Upper lobe of left lung (tissue), 6 donors: ENCODE measurements at regions not wholly inside any gene's neighbourhood (a gene's known extent, or its start where the extent isn't known, plus 50 kb on each side); places are given as distances from the start of the nearest gene placed in this dataset.

ENCODE experiments used
- ATAC-seq, 2 donors: fragments of 200-7000 bp; cut with Tn5 transposase; one replicate each; pipeline ENCODE4 v1.9.1; 2022; ENCODE audit warnings: mild to moderate bottlenecking in 2 of 2, moderate library complexity in 2 of 2; ENCODE audit not compliant: low FRiP score in 2 of 2
- DNase-seq, 2 donors: peaks; one replicate each; pipeline ENCODE4 v3.0.0-alpha.2; 2019 to 2020
- H3K27ac ChIP-seq, 4 donors: fragments of 200-600 bp; sonication (generic); one replicate each; pipeline ENCODE4 v1.5.1; 2016 to 2019
- H3K27me3 ChIP-seq, 4 donors: fragments of 200-600 bp; sonication (generic); one replicate each; pipeline ENCODE4 v1.5.1; 2017 to 2019
- H3K36me3 ChIP-seq, 4 donors: fragments of 200-600 bp; sonication (generic); one replicate each; pipeline ENCODE4 v1.5.1; 2016 to 2019
- H3K4me1 ChIP-seq, 4 donors: fragments of 200-600 bp; sonication (generic); one replicate each; pipeline ENCODE4 v1.5.1; 2018 to 2019
- H3K4me3 ChIP-seq, 4 donors: fragments of 200-600 bp; sonication (generic); one replicate each; pipeline ENCODE4 v1.5.1; 2017 to 2019; ENCODE audit warnings: mild to moderate bottlenecking in 2 of 4, moderate library complexity in 1 of 4
- H3K9me3 ChIP-seq, 4 donors: fragments of 200-600 bp; sonication (generic); one replicate each; pipeline ENCODE4 v1.5.1; 2018 to 2019
- EP300 ChIP-seq, 4 donors: sonication (generic); formaldehyde crosslinking; IDR thresholded peaks; one replicate each; pipeline ENCODE4 v1.5.1; 2017; ENCODE audit warnings: antibody characterized with exemption in 4 of 4, control low read depth in 2 of 4
- POLR2A ChIP-seq, 4 donors: fragments of 450-650 bp; IDR thresholded peaks; one replicate each; pipeline ENCODE4 v1.5.1; 2016 to 2017; ENCODE audit warnings: antibody characterized with exemption in 4 of 4, mild to moderate bottlenecking in 2 of 4
- POLR2AphosphoS5 ChIP-seq, 2 donors: sonication (generic); formaldehyde crosslinking; IDR thresholded peaks; one replicate each; pipeline ENCODE4 v1.5.1; 2017; ENCODE audit warnings: antibody characterized with exemption in 2 of 2
- WGBS, 2 donors: methylation state at CpG; one replicate each; pipeline ENCODE4 v1.1.5; 2017 to 2018; 5-methylcytosine and 5-hydroxymethylcytosine counted together
- TF ChIP-seq, protein P1 (sequence below), 6 experiments: fragments of 450-650 bp in 4 of 6; fragments of 200-600 bp in 2 of 6; sonication (generic) in 2 of 6; IDR thresholded peaks; one replicate each; pipeline ENCODE4 v1.5.1; 2016 to 2019; ENCODE audit warnings: antibody characterized with exemption in 6 of 6
- donor health status: DM: no; HTN: no; CAD: no; lungs with moderate emphysema.
- donor health status: DM: no; HTN: yes; CAD: no; lungs with severe emphysema.

DNA sequence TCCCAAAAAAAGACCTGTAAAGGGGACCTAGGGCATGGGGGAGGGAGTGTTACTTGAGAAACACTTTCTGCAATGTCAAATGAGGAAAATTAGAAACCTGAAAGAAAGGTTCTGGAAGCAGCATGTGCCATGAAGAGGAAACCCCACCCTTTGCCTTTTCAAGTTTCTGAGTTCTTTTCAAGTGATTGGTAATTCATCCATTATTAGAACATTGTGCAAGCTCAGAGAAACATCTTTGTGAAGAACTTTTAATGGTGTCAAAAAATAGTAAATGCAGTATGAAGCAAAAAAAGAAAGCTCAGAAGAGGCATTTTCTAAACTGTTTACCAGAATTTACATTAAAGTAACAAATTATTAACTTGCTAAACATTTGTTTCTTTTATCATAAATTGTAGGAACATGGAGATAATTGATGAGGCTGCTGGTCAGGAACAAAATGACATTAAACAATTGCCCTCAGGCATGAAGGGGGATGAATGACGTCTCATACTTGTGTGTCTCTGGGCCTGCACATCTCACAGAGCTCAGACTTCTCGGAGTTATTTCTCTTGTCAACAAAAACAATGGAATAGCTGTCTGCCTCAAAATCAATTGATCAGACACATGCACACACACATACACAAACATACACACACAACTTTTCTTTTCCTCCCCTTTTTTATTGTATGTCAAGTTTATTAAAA, 1946.0 kb upstream of the CDH6 start:
- Histone ChIP-seq H3K27me3 (no peaks in the 10 kb centered on the region), H3K36me3 (no peaks in the 10 kb centered on the region), H3K27ac (no peak overlapping the region), H3K4me3 (no peak overlapping the region), H3K9me3 (no peaks in the 10 kb centered on the region), H3K4me1 (no peaks in the 10 kb centered on the region)
- DNase-seq (no peak), ATAC-seq (no peak)
- TF ChIP-seq EP300 (IDR thresholded peaks at IDR 0.05) (no peak), POLR2A (IDR thresholded peaks at IDR 0.05) (no peak), POLR2AphosphoS5 (IDR thresholded peaks at IDR 0.05) (no peak)
- TF ChIP-seq, protein P1, sequence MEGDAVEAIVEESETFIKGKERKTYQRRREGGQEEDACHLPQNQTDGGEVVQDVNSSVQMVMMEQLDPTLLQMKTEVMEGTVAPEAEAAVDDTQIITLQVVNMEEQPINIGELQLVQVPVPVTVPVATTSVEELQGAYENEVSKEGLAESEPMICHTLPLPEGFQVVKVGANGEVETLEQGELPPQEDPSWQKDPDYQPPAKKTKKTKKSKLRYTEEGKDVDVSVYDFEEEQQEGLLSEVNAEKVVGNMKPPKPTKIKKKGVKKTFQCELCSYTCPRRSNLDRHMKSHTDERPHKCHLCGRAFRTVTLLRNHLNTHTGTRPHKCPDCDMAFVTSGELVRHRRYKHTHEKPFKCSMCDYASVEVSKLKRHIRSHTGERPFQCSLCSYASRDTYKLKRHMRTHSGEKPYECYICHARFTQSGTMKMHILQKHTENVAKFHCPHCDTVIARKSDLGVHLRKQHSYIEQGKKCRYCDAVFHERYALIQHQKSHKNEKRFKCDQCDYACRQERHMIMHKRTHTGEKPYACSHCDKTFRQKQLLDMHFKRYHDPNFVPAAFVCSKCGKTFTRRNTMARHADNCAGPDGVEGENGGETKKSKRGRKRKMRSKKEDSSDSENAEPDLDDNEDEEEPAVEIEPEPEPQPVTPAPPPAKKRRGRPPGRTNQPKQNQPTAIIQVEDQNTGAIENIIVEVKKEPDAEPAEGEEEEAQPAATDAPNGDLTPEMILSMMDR (IDR thresholded peaks at IDR 0.05), result no peak
- WGBS, 2 donors, result 53 to 61% methylated on average over 2 of the region's 2 CpGs

DNA sequence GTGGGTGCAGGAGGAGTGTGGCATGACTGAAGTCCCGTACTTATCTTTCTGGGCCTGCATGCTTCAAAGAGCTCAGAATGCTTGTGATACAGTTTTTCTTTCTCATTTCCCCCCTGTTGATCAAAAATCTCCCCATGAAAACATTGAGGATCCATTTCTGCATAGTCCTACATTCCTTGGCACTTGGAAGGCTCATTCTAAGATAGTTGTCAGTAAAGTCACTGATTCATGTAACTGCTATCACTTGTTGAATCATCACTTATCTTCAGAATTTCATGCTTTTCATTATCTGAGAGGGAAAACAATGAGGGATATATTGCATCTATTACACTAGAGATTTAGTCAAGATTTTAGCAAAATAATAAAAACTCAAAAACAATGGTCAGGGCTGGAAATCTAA, 1953.1 kb upstream of the CDH6 start:
- H3K27ac ChIP-seq, result no peak overlapping the region
- DNase-seq, result no peak
- WGBS, 2 donors, result 89 to 90% methylated on average over 1 of the region's 1 CpG
- H3K4me1 ChIP-seq, result no peaks in the 10 kb centered on the region
- H3K9me3 ChIP-seq, result no peaks in the 10 kb centered on the region
- TF ChIP-seq, protein P1 (IDR thresholded peaks at IDR 0.05), result no peak
- no peak for TF ChIP-seq POLR2AphosphoS5 (IDR thresholded peaks at IDR 0.05)
- no peak for TF ChIP-seq EP300 (IDR thresholded peaks at IDR 0.05)
- no peak for TF ChIP-seq POLR2A (IDR thresholded peaks at IDR 0.05)
- H3K27me3 ChIP-seq, result no peaks in the 10 kb centered on the region
- no peak overlapping the region for H3K4me3 ChIP-seq
- H3K36me3 ChIP-seq, result no peaks in the 10 kb centered on the region
- ATAC-seq, result no peak

DNA sequence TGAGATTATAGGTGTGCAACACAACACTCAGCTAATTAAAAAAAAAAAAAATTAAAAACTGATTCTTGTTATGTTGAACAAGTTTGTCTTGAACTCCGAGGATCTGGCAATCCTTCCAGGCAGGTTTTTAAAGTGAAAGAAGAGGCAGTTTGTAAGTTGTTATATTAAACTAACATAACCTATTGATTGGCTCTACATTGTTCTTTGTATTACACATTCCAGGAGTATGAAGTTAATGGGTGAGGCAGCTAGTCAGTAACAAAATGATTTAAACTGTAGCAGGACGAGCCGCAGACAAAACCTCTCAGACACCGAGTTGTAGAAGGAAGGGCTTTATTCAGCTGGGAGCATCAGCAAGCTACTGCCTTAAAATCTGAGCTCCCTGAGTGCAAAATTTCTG, 1953.9 kb upstream of the CDH6 start:
- H3K9me3 ChIP-seq, result no peaks in the 10 kb centered on the region
- DNase-seq, result no peak
- no peak for TF ChIP-seq POLR2A (IDR thresholded peaks at IDR 0.05)
- TF ChIP-seq EP300 (IDR thresholded peaks at IDR 0.05), result no peak
- no peak for TF ChIP-seq POLR2AphosphoS5 (IDR thresholded peaks at IDR 0.05)
- TF ChIP-seq, protein P1 (IDR thresholded peaks at IDR 0.05), result no peak
- H3K36me3 ChIP-seq, result no peaks in the 10 kb centered on the region
- WGBS, 2 donors, result 83 to 84% methylated on average over 4 of the region's 4 CpGs
- H3K4me3 ChIP-seq, result no peak overlapping the region
- H3K4me1 ChIP-seq, result no peaks in the 10 kb centered on the region
- H3K27me3 ChIP-seq, result no peaks in the 10 kb centered on the region
- no peak for ATAC-seq
- no peak overlapping the region for H3K27ac ChIP-seq

DNA sequence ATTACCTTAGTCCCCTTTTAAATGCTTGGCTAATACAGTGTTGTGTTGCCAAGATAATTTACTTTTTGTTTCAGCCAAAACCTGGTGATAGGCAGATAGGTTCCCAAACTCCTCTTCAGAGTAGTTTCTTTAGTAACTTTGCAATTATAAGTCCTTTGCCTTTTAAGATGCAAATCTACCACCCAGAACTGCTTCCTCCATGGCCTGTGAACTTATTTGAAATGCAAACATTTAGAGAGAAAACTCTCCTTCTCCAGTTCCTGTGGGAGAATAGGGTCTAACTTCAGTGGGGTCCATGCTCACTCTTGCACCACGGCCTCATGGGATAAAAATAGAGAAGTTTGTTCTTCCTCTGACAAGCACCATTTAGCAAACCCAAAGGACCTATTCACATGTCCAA, 1955.4 kb upstream of the CDH6 start:
- H3K27ac ChIP-seq, result no peak overlapping the region
- no peak for ATAC-seq
- TF ChIP-seq, protein P1 (IDR thresholded peaks at IDR 0.05), result no peak
- TF ChIP-seq EP300 (IDR thresholded peaks at IDR 0.05) (no peak), POLR2A (IDR thresholded peaks at IDR 0.05) (no peak), POLR2AphosphoS5 (IDR thresholded peaks at IDR 0.05) (no peak)

DNA sequence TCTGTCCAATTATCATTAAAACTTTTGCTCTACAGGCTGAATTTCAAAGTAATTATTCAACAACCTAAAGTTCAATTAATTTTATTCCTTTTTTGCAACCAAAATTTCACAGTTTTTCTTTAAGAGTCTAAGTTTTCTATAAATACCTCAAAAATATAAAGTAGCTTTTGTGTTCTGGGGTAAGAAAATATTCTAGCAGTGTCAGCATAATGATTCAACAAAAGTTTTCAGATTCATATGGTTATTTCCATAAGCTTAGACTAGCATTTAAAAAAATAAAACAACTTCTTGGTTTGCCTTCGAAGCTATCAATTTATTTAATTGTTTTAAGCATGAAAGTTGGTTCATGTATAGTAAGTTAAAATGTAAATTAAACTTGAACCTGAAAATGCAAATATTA, 1962.3 kb upstream of the CDH6 start:
- H3K27ac ChIP-seq, result no peak overlapping the region
- TF ChIP-seq POLR2A (IDR thresholded peaks at IDR 0.05), result no peak
- TF ChIP-seq, protein P1 (IDR thresholded peaks at IDR 0.05), result no peak
- TF ChIP-seq EP300 (IDR thresholded peaks at IDR 0.05), result no peak
- no peak for TF ChIP-seq POLR2AphosphoS5 (IDR thresholded peaks at IDR 0.05)
- H3K9me3 ChIP-seq, result no peaks in the 10 kb centered on the region
- H3K36me3 ChIP-seq, result no peaks in the 10 kb centered on the region
- ATAC-seq (no peak), DNase-seq (no peak)
- no peak overlapping the region for H3K4me3 ChIP-seq
- WGBS, 2 donors, result 62 to 71% methylated on average over 1 of the region's 1 CpG
- no peaks in the 10 kb centered on the region for H3K4me1 ChIP-seq
- no peaks in the 10 kb centered on the region for H3K27me3 ChIP-seq

More for the DNA sequence above, 1955.4 kb upstream of the CDH6 start:
- no peak overlapping the region for H3K4me3 ChIP-seq
- DNase-seq, result no peak
- no peaks in the 10 kb centered on the region for H3K4me1 ChIP-seq
- no peaks in the 10 kb centered on the region for H3K27me3 ChIP-seq
- H3K36me3 ChIP-seq, result no peaks in the 10 kb centered on the region
- no peaks in the 10 kb centered on the region for H3K9me3 ChIP-seq
- WGBS, 2 donors, result 53 to 55% methylated on average over 1 of the region's 1 CpG
